ENCODE measurements at regions not wholly inside any gene's neighbourhood (a gene's known extent, or its start where the extent isn't known, plus 50 kb on each side); places are given as distances from the start of the nearest gene placed in this dataset.

DNA sequence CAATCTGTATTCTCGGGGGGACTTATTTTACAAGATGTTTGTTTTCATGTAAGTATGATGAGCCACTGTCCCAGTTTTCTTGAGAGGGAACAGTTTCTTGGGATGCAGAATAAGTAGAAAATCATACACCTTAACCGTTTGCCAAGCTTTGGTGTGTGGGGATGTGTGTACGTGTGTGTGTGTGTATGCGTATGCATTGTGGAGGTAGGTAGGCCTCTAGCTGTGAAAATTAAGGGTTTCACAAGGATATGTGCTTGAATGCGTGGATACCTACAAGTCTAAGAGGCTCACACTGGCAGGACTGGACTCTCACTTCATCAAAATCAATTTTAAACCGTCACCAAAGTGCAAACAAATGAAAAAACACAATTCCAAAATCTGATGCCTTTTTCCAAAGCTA, 204.2 kb upstream of the RBMS1 start:
- Mint-ChIP-seq H3K36me3 (no peaks in the 10 kb centered on the region), H3K4me1 (no peaks in the 10 kb centered on the region), H3K27ac (no peak overlapping the region), H3K27me3 (no peaks in the 10 kb centered on the region), H3K9me3 (no peaks in the 10 kb centered on the region), H3K4me3 (no peak overlapping the region)
- DNase-seq: no peak

DNA sequence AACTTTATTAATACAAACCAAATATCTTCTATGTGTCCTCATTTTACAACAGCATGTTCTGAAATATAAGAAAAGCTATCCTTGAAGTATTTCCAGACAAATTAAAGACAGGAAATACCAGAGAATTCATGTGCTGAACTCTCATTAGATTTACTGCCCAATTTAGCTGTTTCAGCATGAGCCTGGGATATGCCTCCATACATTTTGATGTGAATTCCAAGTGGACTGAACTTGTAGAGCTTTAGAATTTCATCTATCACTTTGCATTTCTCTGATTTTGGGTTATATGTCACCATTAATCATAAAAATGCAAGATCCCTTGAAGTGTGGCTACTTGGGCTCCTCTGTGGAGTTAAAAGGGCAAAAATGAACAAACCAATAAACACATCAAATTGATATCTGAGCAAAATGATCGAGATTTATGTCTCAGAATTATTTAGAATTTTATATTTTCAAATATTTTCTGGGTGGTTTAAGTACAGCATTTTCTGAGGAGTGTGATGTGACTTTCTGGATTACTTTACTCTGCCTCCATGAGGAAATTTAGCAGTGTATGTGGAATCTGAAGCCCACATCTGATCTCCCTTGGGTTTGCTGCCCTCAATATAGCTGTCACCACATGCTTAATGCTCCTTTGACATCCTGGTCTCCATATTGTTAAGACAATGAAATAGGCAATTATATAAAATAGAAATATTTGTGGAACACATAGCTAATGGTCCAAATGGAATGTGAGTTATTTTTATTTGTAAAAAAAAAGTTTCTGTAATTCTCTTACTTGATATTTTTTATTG, 206.6 kb upstream of the RBMS1 start:
- no peak for DNase-seq
- Mint-ChIP-seq H3K27me3 (no peaks in the 10 kb centered on the region), H3K4me1 (peaks cover 15% of the 10 kb centered on the region), H3K36me3 (no peaks in the 10 kb centered on the region), H3K27ac (no peak overlapping the region), H3K9me3 (no peaks in the 10 kb centered on the region), H3K4me3 (no peak overlapping the region)

DNA sequence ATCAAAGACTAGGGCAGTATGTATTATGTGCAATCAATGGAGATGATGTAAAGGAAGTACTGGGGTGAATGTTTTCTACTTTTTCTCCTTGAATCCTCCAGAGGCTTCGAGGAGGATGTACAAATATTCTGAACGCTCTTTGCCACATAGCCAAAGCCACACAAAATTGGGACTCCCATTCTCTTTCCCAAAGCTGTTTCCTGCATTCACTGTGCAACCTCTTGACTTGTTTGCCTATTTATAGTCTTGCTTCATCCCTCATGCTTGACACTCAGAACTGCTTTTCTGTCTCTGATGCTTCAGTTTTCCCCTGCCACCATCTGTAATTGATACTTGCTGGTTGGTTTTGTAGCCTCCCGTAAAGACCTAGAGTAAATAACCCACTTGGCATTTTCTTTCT, 208.2 kb upstream of the RBMS1 start:
- Mint-ChIP-seq H3K27me3 (no peaks in the 10 kb centered on the region), H3K9me3 (no peaks in the 10 kb centered on the region), H3K27ac (no peak overlapping the region), H3K4me3 (no peak overlapping the region), H3K36me3 (no peaks in the 10 kb centered on the region), H3K4me1 (peaks cover 15% of the 10 kb centered on the region)
- no peak for DNase-seq

DNA sequence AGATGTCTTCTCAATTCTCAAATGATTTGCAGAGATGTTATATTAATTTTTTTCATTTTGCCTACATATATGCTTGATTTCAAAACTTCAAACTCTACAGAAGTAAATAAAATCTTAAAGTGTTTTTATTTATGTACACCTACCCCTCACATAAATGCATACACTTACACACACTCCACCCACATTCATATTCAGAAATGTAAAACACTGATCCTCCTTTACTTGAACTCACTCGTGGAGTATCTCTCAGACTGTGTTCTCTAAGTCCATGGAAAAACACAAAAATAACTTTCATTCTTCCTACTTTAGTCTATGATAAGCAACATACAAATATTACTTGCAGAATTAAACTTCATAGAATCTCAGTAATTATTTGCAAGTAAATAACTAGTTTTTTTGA, 209.1 kb upstream of the RBMS1 start:
- H3K9me3 Mint-ChIP-seq: peaks cover 1% of the 10 kb centered on the region
- H3K4me3 Mint-ChIP-seq: no peak overlapping the region
- H3K27me3 Mint-ChIP-seq: no peaks in the 10 kb centered on the region
- DNase-seq: no peak
- H3K4me1 Mint-ChIP-seq: peaks cover 15% of the 10 kb centered on the region
- no peak overlapping the region for H3K27ac Mint-ChIP-seq
- no peaks in the 10 kb centered on the region for H3K36me3 Mint-ChIP-seq

DNA sequence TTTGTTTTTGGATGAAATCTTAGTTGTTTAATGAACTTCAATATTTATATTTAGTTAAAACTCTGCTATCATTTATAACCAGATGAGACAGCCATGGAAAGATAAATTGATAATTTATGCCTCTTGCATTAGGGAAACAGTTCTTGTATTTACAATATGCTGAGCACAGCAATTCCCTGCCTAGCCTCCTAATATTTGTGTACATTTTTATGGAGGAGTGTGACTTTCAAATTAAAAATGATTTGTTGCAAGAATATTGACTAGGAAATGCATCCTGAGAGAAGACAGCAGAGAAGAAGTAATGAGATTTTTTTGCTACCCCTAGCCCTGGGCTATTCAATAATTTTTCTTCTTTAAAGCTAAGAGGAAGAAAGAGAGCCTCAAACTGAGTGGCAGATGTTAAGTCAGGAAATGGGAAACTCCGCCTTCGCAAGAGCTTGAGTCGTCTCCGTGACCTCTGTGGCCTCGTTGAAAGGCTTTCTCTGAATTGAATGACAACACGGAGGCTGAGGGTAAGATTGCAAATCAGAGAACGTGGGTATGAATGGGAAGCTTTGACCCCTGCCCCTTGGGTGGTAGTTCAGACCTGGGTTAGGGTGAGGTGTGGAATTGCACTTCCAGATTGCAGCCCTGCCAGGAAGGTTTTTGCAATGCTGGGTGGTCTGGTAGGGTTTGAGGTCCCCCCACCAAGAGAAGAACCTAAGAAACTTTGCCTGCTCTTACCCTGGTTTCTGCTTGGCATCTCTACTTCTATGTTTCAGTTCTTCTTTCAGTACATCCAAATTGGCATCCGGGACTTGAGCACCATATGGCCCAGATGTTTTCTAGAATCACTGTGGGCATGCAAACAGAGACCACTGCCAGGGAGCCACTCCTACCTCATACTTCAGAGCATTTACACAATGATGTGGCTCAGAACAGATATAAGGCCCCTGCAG, 210.3 kb upstream of the RBMS1 start:
- Mint-ChIP-seq H3K36me3 (no peaks in the 10 kb centered on the region), H3K27me3 (no peaks in the 10 kb centered on the region), H3K4me1 (peaks cover 15% of the 10 kb centered on the region), H3K4me3 (no peak overlapping the region), H3K9me3 (peaks cover 1% of the 10 kb centered on the region), H3K27ac (no peak overlapping the region)
- peak; percentile 18 for DNase-seq

DNA sequence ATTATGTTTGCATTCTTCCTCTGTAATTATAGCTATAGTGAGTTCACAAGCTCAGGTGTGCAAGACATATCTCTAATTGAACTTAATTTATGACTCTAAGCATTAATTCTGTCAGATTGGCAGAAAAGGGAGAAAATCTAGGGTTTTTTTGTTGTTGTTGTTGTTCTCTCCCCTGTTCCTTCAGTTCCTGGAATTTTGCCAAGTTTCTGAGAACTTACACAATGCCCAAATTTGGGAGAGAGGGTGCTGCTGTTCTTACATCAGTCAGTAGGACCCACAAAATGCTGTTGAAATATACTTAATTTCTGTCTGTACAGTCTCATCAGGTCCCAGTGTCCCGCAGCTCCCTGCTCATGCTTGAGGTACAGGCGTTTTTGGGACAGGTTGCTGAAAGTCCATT, 221.8 kb upstream of the RBMS1 start:
- Mint-ChIP-seq H3K4me3 (no peak overlapping the region), H3K4me1 (no peaks in the 10 kb centered on the region), H3K36me3 (no peaks in the 10 kb centered on the region), H3K27me3 (no peaks in the 10 kb centered on the region), H3K9me3 (peaks cover 2% of the 10 kb centered on the region), H3K27ac (no peak overlapping the region)
- no peak for DNase-seq

DNA sequence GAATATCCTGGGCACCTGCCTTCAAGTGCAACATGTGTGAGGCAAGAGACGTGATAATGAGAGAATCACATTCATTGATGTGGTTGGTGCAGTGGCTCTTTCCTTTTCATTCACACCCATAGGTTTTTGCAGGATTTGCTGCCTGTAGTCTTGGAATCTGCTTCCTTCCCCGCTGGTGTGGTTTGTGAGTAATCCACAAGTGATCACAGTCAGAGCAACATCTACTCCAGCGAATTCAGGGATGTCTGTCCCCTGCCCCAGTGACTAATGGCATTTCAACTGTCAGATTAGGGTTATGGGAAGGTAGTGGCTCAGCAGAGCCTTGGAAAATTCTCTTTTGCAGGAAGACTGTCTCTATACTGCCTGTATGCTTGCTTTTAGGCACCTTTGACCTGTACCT, 225.5 kb upstream of the RBMS1 start:
- Mint-ChIP-seq H3K27me3 (no peaks in the 10 kb centered on the region), H3K27ac (no peak overlapping the region), H3K36me3 (no peaks in the 10 kb centered on the region), H3K9me3 (peaks cover 5% of the 10 kb centered on the region), H3K4me1 (no peaks in the 10 kb centered on the region), H3K4me3 (no peak overlapping the region)
- DNase-seq: no peak

DNA sequence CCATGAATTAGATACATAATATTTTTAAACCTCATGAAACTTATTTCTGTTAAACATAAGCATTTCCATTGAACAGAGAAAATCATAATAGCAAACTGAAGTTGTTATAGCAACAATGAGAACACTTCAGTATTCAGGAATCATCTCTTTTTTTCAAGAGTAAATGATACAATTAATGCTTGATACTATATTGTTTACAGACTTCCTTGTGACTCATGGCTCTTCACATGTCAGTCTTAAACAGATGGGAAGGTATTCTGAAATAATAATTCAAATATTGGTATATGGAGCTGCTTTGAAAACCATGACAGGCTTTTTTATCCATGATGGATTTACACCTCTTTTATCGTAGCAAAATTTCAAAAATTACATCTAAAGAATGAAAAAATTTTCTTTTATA, 226.5 kb upstream of the RBMS1 start:
- no peaks in the 10 kb centered on the region for H3K36me3 Mint-ChIP-seq
- no peak for DNase-seq
- H3K27me3 Mint-ChIP-seq: no peaks in the 10 kb centered on the region

DNA sequence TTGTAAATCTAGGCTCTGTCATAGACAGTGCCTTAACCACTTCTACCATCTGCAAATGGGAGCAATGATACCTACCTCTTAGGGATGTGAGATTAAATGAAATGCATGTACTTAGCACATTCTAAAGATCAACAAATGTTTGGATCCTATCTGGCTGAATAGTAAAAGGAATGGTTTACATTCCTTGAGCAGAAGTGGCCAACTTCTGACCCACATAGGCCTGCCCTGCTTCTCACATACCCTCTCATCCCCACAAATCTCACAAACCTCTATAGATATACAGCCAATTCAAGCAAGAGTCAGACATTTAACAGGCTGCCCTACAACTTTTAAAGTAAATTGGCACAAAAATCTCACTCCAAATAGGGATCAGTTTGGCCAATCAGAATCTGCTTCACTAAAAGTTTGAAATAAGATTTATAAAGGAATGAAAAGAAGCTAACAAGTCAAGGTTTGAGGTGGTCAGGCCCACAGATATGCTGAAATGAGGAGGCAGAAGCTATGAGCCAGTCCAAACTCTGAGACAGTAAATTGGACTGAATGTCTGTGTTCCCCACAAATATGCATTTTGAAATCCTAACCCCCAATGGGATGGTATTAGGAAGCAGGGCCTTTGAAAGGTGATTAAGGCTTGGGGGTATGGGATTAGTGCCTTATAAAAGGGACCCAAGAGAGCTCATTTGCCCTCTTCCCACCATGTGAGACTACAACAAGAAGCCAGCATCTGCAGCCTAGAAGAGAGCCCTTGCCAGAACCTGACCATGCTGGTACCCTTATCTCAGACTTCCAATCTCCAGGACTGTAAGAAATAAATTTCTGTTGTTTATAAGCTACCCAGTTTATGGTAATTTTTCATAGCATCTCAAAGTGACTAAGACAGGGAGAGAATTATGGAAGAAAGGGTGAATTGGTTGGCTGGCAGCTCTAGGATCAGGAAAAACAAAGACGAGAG, 227.8 kb upstream of the RBMS1 start:
- no peaks in the 10 kb centered on the region for H3K27me3 Mint-ChIP-seq
- H3K4me3 Mint-ChIP-seq: no peak overlapping the region
- H3K4me1 Mint-ChIP-seq: peaks cover 3% of the 10 kb centered on the region
- no peak overlapping the region for H3K27ac Mint-ChIP-seq
- peaks cover 13% of the 10 kb centered on the region for H3K9me3 Mint-ChIP-seq
- DNase-seq: no peak
- H3K36me3 Mint-ChIP-seq: peaks cover 3% of the 10 kb centered on the region

More for the DNA sequence above, 226.5 kb upstream of the RBMS1 start:
- Mint-ChIP-seq H3K27ac (no peak overlapping the region), H3K4me1 (no peaks in the 10 kb centered on the region), H3K4me3 (no peak overlapping the region), H3K9me3 (peaks cover 6% of the 10 kb centered on the region)

DNA sequence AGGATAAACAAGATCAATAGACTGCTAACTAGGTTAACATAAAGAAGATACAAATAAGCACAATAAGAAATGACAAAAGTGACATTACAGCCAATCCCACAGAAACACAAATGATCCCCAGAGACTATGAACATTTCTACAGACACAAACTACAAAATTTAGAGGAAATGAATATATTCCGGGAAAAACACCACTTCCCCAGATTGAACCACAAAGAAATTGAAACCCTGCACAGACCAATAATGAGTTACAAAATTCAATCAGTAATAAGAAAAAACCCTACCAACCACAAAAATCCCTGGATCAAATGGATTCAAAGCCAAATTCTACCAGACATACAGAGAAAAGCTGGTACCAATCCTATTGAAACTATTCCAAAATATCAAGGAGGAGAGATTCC, 232.4 kb upstream of the RBMS1 start:
- DNase-seq: no peak
- H3K4me3 Mint-ChIP-seq: no peak overlapping the region
- no peaks in the 10 kb centered on the region for H3K27me3 Mint-ChIP-seq
- H3K4me1 Mint-ChIP-seq: peaks cover 3% of the 10 kb centered on the region
- no peak overlapping the region for H3K27ac Mint-ChIP-seq
- H3K36me3 Mint-ChIP-seq: peaks cover 3% of the 10 kb centered on the region
- H3K9me3 Mint-ChIP-seq: peaks cover 13% of the 10 kb centered on the region

DNA sequence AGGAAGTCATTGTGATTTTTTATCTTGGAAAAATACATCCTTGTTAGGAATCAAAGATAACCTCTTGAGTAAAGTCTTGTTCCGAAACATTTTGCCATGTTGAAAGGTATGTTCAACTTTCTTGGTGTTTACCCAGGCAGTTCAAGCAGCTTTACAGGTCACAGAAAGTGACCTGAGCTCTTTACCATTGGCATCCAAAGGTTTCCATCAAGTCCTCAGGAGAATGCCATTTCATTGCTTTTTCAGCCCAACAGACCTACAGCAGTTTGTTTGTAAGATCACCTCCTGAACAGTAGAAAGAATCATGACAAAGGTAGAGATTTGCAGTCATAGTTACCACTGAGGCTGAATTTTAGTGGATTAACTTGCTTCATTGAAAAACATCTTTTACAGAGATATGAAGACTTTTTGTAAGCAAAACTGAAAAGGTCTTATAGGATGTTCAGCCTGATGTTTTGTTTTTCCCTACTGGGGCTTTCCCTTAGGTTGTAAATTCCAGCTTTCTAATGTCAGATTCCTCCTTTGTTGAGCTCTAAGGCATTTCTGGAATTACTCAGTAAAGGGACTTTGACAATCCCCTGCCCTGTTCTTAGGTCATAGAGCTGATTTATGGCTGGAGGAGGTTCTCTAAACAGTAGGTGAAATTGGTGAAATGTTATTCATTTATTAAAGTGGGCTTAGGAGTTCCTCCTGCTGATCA, 236.8 kb upstream of the RBMS1 start:
- Mint-ChIP-seq H3K9me3 (peaks cover 6% of the 10 kb centered on the region), H3K27me3 (no peaks in the 10 kb centered on the region), H3K27ac (no peak overlapping the region), H3K4me3 (no peak overlapping the region), H3K4me1 (peaks cover 3% of the 10 kb centered on the region), H3K36me3 (peaks cover 3% of the 10 kb centered on the region)
- DNase-seq: no peak

DNA sequence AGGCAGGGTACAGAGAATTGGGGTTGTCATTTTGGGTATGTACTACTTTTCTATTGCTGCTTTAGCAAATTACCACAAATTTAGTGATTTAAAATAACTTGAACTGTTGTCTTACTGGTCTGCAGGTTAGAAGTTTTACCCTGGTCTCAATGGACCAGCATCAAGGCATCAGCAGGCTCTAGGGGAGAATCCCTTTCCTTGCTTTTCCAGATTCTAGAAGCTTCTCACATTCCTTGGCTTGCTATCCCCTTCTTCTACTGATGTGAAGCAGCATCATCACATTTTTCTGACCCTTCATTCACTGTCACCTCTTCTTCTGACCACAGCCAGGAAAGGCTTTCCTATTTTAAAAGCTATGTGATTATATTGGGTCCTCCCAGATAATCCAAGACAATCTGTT, 237.8 kb upstream of the RBMS1 start:
- Mint-ChIP-seq H3K4me1 (no peaks in the 10 kb centered on the region), H3K27ac (no peak overlapping the region), H3K4me3 (no peak overlapping the region), H3K27me3 (no peaks in the 10 kb centered on the region), H3K36me3 (no peaks in the 10 kb centered on the region), H3K9me3 (no peaks in the 10 kb centered on the region)
- no peak for DNase-seq

DNA sequence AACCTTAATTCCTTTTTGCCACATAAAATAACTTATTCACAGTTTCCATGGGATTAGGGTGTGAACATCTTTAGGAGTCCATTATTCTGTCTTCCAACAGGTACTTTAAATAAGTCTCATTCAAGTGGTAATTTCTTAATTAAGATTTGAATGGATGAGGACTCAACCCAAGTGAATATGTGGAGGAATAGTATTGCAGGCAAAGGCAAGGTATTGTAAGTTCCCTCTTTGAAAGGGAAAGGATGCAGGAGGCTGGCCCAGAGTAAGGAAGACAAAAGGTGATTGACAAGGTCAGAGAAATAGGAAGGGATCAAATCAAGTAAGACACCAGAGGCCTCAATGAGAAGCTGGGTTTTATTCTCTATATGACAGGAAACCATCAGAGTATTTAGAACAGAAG, 238.2 kb upstream of the RBMS1 start:
- Mint-ChIP-seq H3K9me3 (no peaks in the 10 kb centered on the region), H3K4me3 (no peak overlapping the region), H3K27me3 (no peaks in the 10 kb centered on the region), H3K36me3 (no peaks in the 10 kb centered on the region), H3K27ac (no peak overlapping the region), H3K4me1 (no peaks in the 10 kb centered on the region)
- no peak for DNase-seq

DNA sequence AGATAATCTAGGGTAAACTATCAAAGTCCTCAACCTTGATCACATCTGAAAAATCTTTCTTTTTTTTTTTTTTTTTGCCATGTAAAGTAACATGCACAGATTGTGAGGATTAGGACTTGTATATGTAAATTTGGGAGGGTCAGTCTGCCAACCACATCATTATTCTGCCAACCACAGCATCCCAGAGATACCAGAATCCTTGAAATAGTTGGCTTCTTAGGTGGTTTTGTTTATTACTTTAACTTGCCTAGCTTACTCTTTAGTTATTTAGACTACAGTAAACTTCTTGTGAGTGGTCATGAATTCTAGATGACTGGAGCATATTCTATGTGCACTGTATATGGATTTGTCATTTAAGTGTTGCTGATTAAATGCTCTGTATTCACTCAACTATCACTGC, 242.1 kb upstream of the RBMS1 start:
- Mint-ChIP-seq H3K4me3 (no peak overlapping the region), H3K4me1 (no peaks in the 10 kb centered on the region), H3K9me3 (no peaks in the 10 kb centered on the region), H3K27me3 (no peaks in the 10 kb centered on the region), H3K27ac (no peak overlapping the region), H3K36me3 (no peaks in the 10 kb centered on the region)
- DNase-seq: no peak
